CD14-positive monocyte (primary cell): ENCODE measurements at regions not wholly inside any gene's neighbourhood (a gene's known extent, or its start where the extent isn't known, plus 50 kb on each side); places are given as distances from the start of the nearest gene placed in this dataset.

Source experiments
- DNase-seq, 3 donors: peaks; one replicate each; pipeline ENCODE4 v3.0.0-alpha.2; 2011 to 2022
- H2AFZ ChIP-seq: 2 replicates; pipeline ENCODE4 v1.6.0; 2012; ENCODE audit warnings: mild to moderate bottlenecking, low read depth, low read length, inconsistent platforms; ENCODE audit not compliant: insufficient read depth, poor library complexity, severe bottlenecking
- H3K27ac ChIP-seq, 2 donors: 1 replicate in 1 of 2; 2 replicates in 1 of 2; pipeline ENCODE4 v1.5.1; 2012 to 2013; ENCODE audit warnings: low read length in 2 of 2, control low read depth in 1 of 2, inconsistent platforms in 1 of 2, low read depth in 1 of 2, mild to moderate bottlenecking in 1 of 2
- H3K27me3 ChIP-seq, 2 donors: one replicate each; pipeline versions ENCODE4 v1.6.0 to v1.6.1; 2011 to 2013; ENCODE audit warnings: low read length in 2 of 2; ENCODE audit not compliant: control insufficient read depth in 2 of 2, insufficient read depth in 2 of 2
- H3K36me3 ChIP-seq, 2 donors: replicated peaks in 1 of 2; 1 replicate in 1 of 2; 2 replicates in 1 of 2; pipeline versions ENCODE4 v1.5.1 to v1.6.1; 2012 to 2013; ENCODE audit warnings: low read length in 2 of 2, control low read depth in 1 of 2, inconsistent platforms in 1 of 2, mild to moderate bottlenecking in 1 of 2; ENCODE audit not compliant: insufficient read depth in 2 of 2, control insufficient read depth in 1 of 2
- H3K4me1 ChIP-seq, 2 donors: 1 replicate in 1 of 2; 2 replicates in 1 of 2; pipeline versions ENCODE4 v1.5.1 to v1.6.1; 2012 to 2013; ENCODE audit warnings: low read length in 2 of 2, control low read depth in 1 of 2, inconsistent platforms in 1 of 2, mild to moderate bottlenecking in 1 of 2, moderate library complexity in 1 of 2; ENCODE audit not compliant: insufficient read depth in 2 of 2, control insufficient read depth in 1 of 2
- H3K4me2 ChIP-seq: replicated peaks from 2 replicates; pipeline ENCODE3; 2012; ENCODE audit warnings: low read length, moderate library complexity, mild to moderate bottlenecking; ENCODE audit not compliant: poor library complexity, severe bottlenecking; ENCODE audit errors: extremely low read depth
- H3K4me3 ChIP-seq, 3 experiments: fragments of 200-600 bp in 1 of 3; sonication (generic) in 1 of 3; replicated peaks in 1 of 3; 1 replicate in 2 of 3; 2 replicates in 1 of 3; pipeline ENCODE4 v1.5.1; 2011 to 2013; ENCODE audit warnings: low read length in 3 of 3, mild to moderate bottlenecking in 3 of 3, control low read depth in 2 of 3, low read depth in 2 of 3, inconsistent platforms in 1 of 3, moderate library complexity in 1 of 3
- H3K79me2 ChIP-seq: 2 replicates; pipeline ENCODE4 v1.6.0; 2012; ENCODE audit warnings: mild to moderate bottlenecking, control low read depth, inconsistent platforms, low read length, moderate library complexity; ENCODE audit not compliant: insufficient read depth
- H3K9ac ChIP-seq: 2 replicates; pipeline ENCODE4 v1.6.0; 2017; ENCODE audit warnings: low read length, mild to moderate bottlenecking; ENCODE audit not compliant: insufficient read depth, poor library complexity, severe bottlenecking
- H3K9me3 ChIP-seq, 2 donors: replicated peaks in 1 of 2; 1 replicate in 1 of 2; 2 replicates in 1 of 2; pipeline versions ENCODE4 v1.5.1 to v1.6.1; 2012 to 2013; ENCODE audit warnings: low read length in 2 of 2, control low read depth in 1 of 2; ENCODE audit not compliant: control insufficient read depth in 1 of 2, insufficient read depth in 1 of 2
- H4K20me1 ChIP-seq: 2 replicates; pipeline ENCODE4 v1.6.0; 2012; ENCODE audit warnings: mild to moderate bottlenecking, low read length, control low read depth, moderate library complexity; ENCODE audit not compliant: insufficient read depth
- H3K27ac Mint-ChIP-seq, 7 donors: one replicate each; pipeline ENCODE4 v1.8.0; 2020; ENCODE audit warnings: mild to moderate bottlenecking in 7 of 7, mixed read lengths in 7 of 7, moderate library complexity in 6 of 7, inconsistent platforms in 2 of 7
- H3K27me3 Mint-ChIP-seq, 3 donors: one replicate each; pipeline ENCODE4 v1.8.0; 2021 to 2022; ENCODE audit warnings: low read depth in 3 of 3, mild to moderate bottlenecking in 3 of 3, mixed read lengths in 3 of 3, moderate library complexity in 3 of 3, inconsistent platforms in 1 of 3
- H3K36me3 Mint-ChIP-seq, 2 donors: one replicate each; pipeline ENCODE4 v1.8.0; 2020; ENCODE audit warnings: mixed read lengths in 2 of 2, inconsistent platforms in 1 of 2, mild to moderate bottlenecking in 1 of 2
- H3K4me1 Mint-ChIP-seq: one replicate; pipeline ENCODE4 v1.8.0; 2020; ENCODE audit warnings: mild to moderate bottlenecking, mixed read lengths
- H3K4me3 Mint-ChIP-seq, 2 donors: one replicate each; pipeline ENCODE4 v1.8.0; 2020; ENCODE audit warnings: mild to moderate bottlenecking in 2 of 2, mixed read lengths in 2 of 2, moderate library complexity in 1 of 2
- H3K9me3 Mint-ChIP-seq, 7 donors: one replicate each; pipeline ENCODE4 v1.8.0; 2020 to 2022; ENCODE audit warnings: mixed read lengths in 7 of 7, mild to moderate bottlenecking in 6 of 7, moderate library complexity in 6 of 7, inconsistent platforms in 2 of 7
- WGBS: methylation state at CpG from one replicate; pipeline ENCODE4 v1.1.5; 2013; ENCODE audit warnings: missing lambda C conversion rate; ENCODE audit not compliant: insufficient coverage; 5-methylcytosine and 5-hydroxymethylcytosine counted together
- intact Hi-C, 2 donors: fragments of 100-400 bp; cut with micrococcal nuclease; formaldehyde crosslinking; loops; one replicate each; pipeline versions ENCODE4 v1.15.0 to v1.15.1; 2023
- TF ChIP-seq, protein P1 (sequence below): fragments of 200-600 bp; IDR thresholded peaks from one replicate; pipeline ENCODE4 v1.8.0; 2022; ENCODE audit warnings: antibody characterized with exemption, mild to moderate bottlenecking

DNA sequence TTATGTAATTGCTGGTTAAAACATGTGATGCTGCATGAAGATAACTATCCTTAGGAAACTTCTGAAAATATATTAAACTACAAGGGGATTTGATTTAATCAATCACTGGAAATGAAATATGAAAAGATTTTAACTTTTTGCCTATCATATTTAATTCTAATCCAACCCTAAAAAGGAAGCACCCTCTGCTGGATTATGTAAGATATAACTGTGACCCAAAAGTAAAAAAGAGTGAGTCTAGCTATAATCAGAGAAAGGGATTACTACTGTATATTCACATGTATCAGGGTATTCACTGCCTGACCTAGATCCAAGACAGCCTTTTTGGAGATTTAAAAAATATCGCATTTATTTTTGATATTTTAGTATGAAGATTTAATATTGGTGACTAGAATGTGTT, 295.5 kb downstream of the MDFIC start:
- H2AFZ ChIP-seq = no peak overlapping the region
- DNase-seq = no peak
- H3K27me3 Mint-ChIP-seq = peaks cover 0 to 2% (median 2%) of the 10 kb centered on the region in 3 donors
- no peak overlapping the region for H3K4me3 Mint-ChIP-seq
- H3K27ac ChIP-seq = no peak overlapping the region
- H4K20me1 ChIP-seq = no peaks in the 10 kb centered on the region
- H3K36me3 ChIP-seq = no peaks in the 10 kb centered on the region
- no peak overlapping the region for H3K4me2 ChIP-seq
- H3K4me1 ChIP-seq = no peaks in the 10 kb centered on the region
- H3K9ac ChIP-seq = no peak overlapping the region
- no peaks in the 10 kb centered on the region for H3K79me2 ChIP-seq
- no CpG with 5 or more reads among the region's 1 CpG for WGBS
- TF ChIP-seq, protein P1, sequence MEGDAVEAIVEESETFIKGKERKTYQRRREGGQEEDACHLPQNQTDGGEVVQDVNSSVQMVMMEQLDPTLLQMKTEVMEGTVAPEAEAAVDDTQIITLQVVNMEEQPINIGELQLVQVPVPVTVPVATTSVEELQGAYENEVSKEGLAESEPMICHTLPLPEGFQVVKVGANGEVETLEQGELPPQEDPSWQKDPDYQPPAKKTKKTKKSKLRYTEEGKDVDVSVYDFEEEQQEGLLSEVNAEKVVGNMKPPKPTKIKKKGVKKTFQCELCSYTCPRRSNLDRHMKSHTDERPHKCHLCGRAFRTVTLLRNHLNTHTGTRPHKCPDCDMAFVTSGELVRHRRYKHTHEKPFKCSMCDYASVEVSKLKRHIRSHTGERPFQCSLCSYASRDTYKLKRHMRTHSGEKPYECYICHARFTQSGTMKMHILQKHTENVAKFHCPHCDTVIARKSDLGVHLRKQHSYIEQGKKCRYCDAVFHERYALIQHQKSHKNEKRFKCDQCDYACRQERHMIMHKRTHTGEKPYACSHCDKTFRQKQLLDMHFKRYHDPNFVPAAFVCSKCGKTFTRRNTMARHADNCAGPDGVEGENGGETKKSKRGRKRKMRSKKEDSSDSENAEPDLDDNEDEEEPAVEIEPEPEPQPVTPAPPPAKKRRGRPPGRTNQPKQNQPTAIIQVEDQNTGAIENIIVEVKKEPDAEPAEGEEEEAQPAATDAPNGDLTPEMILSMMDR = peak; percentile 40
- no peak overlapping the region for H3K4me3 ChIP-seq
- H3K36me3 Mint-ChIP-seq = no peaks in the 10 kb centered on the region
- H3K27ac Mint-ChIP-seq = no peak overlapping the region
- H3K4me1 Mint-ChIP-seq = no peaks in the 10 kb centered on the region
- H3K9me3 ChIP-seq = no peaks in the 10 kb centered on the region
- no peaks in the 10 kb centered on the region for H3K27me3 ChIP-seq
- intact Hi-C loops = loop anchor here in 1 of 2 donors (10.0 kb wide), 1 partner anchor 353 kb away; no protein-coding TSS in a partner anchor
- H3K9me3 Mint-ChIP-seq = peaks cover 0 to 2% (median 0%) of the 10 kb centered on the region in 7 donors

DNA sequence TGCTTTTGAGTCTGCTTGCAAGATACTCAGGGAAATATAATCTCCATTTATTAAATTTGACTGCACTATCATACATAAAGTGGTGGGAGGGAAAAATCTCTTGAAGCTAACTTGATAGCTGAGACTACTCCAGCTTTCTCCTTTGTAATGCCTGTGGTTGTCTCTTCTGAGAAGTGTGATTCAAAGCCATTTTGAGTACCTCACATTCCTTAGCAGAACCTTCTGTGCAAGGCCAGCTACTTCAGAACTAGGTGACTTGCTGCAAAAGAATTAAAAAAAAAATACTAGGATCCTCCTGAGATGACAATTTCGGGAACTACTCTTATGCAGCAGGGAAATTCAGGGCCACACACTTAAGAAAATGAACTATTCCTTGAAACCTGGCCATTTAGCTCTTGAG, 294.8 kb downstream of the MDFIC start:
- Histone ChIP-seq H4K20me1 (no peaks in the 10 kb centered on the region), H3K27me3 (no peaks in the 10 kb centered on the region), H3K79me2 (no peaks in the 10 kb centered on the region), H3K9me3 (no peaks in the 10 kb centered on the region), H3K36me3 (no peaks in the 10 kb centered on the region), H3K4me2 (no peak overlapping the region), H3K4me3 (no peak overlapping the region), H3K27ac (no peak overlapping the region), H3K9ac (no peak overlapping the region), H2AFZ (no peak overlapping the region), H3K4me1 (no peaks in the 10 kb centered on the region)
- Mint-ChIP-seq H3K27ac (no peak overlapping the region), H3K36me3 (no peaks in the 10 kb centered on the region), H3K9me3 (peaks cover 0 to 3% (median 0%) of the 10 kb centered on the region in 7 donors), H3K27me3 (peaks cover 0 to 2% (median 2%) of the 10 kb centered on the region in 3 donors), H3K4me3 (no peak overlapping the region), H3K4me1 (no peaks in the 10 kb centered on the region)
- WGBS = 80% methylated on average over 1 of the region's 1 CpG
- TF ChIP-seq, protein P1 = no peak
- intact Hi-C loops = loop anchor here in 1 of 2 donors (10.0 kb wide), 1 partner anchor 352 kb away; no protein-coding TSS in a partner anchor
- DNase-seq = no peak
